H9 (cell line): ENCODE measurements at regions not wholly inside any gene's neighbourhood (a gene's known extent, or its start where the extent isn't known, plus 50 kb on each side); places are given as distances from the start of the nearest gene placed in this dataset.

ENCODE experiments used
- DNase-seq: peaks from one replicate; pipeline ENCODE4 v3.0.0-alpha.2; 2017
- H2AFZ ChIP-seq: one replicate; pipeline ENCODE4 v1.6.1; 2013; ENCODE audit warnings: mild to moderate bottlenecking, low read length, control low read depth, moderate library complexity
- H2AK5ac ChIP-seq: 2 replicates; pipeline ENCODE4 v1.6.1; 2013; ENCODE audit warnings: low read length, control low read depth, mixed read lengths; ENCODE audit not compliant: insufficient read length
- H2BK120ac ChIP-seq: one replicate; pipeline ENCODE4 v1.6.1; 2013; ENCODE audit warnings: low read depth, mild to moderate bottlenecking, low read length, control low read depth, inconsistent platforms; ENCODE audit not compliant: poor library complexity, severe bottlenecking
- H2BK12ac ChIP-seq: 2 replicates; pipeline ENCODE4 v1.6.1; 2013; ENCODE audit warnings: low read length, control low read depth, mixed read lengths, low read depth; ENCODE audit not compliant: insufficient read length
- H2BK15ac ChIP-seq: 2 replicates; pipeline ENCODE4 v1.6.1; 2013; ENCODE audit warnings: low read depth, low read length, control low read depth
- H2BK20ac ChIP-seq: one replicate; pipeline ENCODE4 v1.6.1; 2013; ENCODE audit warnings: low read depth, mild to moderate bottlenecking, low read length, control low read depth, inconsistent platforms; ENCODE audit not compliant: poor library complexity, severe bottlenecking
- H2BK5ac ChIP-seq: 2 replicates; pipeline ENCODE4 v1.6.1; 2013; ENCODE audit warnings: low read length, control low read depth, mixed read lengths; ENCODE audit not compliant: insufficient read length
- H3K14ac ChIP-seq: 2 replicates; pipeline ENCODE4 v1.6.1; 2013; ENCODE audit warnings: low read length, control low read depth; ENCODE audit not compliant: insufficient read depth
- H3K18ac ChIP-seq: 2 replicates; pipeline ENCODE4 v1.6.1; 2013; ENCODE audit warnings: low read depth, mild to moderate bottlenecking, mixed read lengths, low read length, control low read depth; ENCODE audit not compliant: insufficient read length
- H3K23ac ChIP-seq: 2 replicates; pipeline ENCODE4 v1.6.1; 2013; ENCODE audit warnings: low read length, control low read depth, mixed read lengths, low read depth; ENCODE audit not compliant: insufficient read length
- H3K23me2 ChIP-seq: 2 replicates; pipeline ENCODE4 v1.6.1; 2013; ENCODE audit warnings: low read depth, mild to moderate bottlenecking, mixed read lengths, low read length, control low read depth; ENCODE audit not compliant: insufficient read length, poor library complexity, severe bottlenecking
- H3K27ac ChIP-seq: 2 replicates; pipeline ENCODE4 v1.5.1; 2013; ENCODE audit warnings: low read length, control low read depth, mixed read lengths, low read depth; ENCODE audit not compliant: insufficient read length
- H3K27me3 ChIP-seq: 2 replicates; pipeline ENCODE4 v1.6.1; 2013; ENCODE audit warnings: low read length, control low read depth, inconsistent platforms; ENCODE audit not compliant: insufficient read depth
- H3K4ac ChIP-seq: 2 replicates; pipeline ENCODE4 v1.6.1; 2013; ENCODE audit warnings: low read depth, mild to moderate bottlenecking, control low read depth, inconsistent platforms, low read length, moderate library complexity
- H3K4me1 ChIP-seq: 2 replicates; pipeline ENCODE4 v1.6.1; 2013; ENCODE audit warnings: low read length, control low read depth, inconsistent platforms; ENCODE audit not compliant: insufficient read depth
- H3K4me2 ChIP-seq: 2 replicates; pipeline ENCODE4 v1.6.1; 2013; ENCODE audit warnings: low read length, control low read depth, mixed read lengths; ENCODE audit not compliant: insufficient read length, insufficient read depth
- H3K56ac ChIP-seq: 2 replicates; pipeline ENCODE4 v1.6.1; 2013; ENCODE audit warnings: low read depth, mild to moderate bottlenecking, mixed read lengths, low read length, control low read depth; ENCODE audit not compliant: insufficient read length
- H3K79me1 ChIP-seq: 2 replicates; pipeline ENCODE4 v1.6.1; 2013; ENCODE audit warnings: low read depth, mild to moderate bottlenecking, moderate library complexity, low read length, control low read depth, inconsistent platforms; ENCODE audit not compliant: insufficient read depth, poor library complexity, severe bottlenecking
- H3K79me2 ChIP-seq: 2 replicates; pipeline ENCODE4 v1.6.1; 2013; ENCODE audit warnings: low read length, control low read depth, inconsistent platforms; ENCODE audit not compliant: insufficient read depth
- H3K9ac ChIP-seq: 2 replicates; pipeline ENCODE4 v1.6.1; 2013; ENCODE audit warnings: low read length, control low read depth, mixed read lengths; ENCODE audit not compliant: insufficient read length; ENCODE audit errors: extremely low read depth
- H3K9me3 ChIP-seq: one replicate; pipeline ENCODE4 v1.6.1; 2013; ENCODE audit warnings: low read depth, low read length, inconsistent platforms; ENCODE audit not compliant: control insufficient read depth
- H3T11ph ChIP-seq: one replicate; pipeline ENCODE4 v1.6.1; 2013; ENCODE audit warnings: mild to moderate bottlenecking, low read length, control low read depth, inconsistent platforms
- H4K20me1 ChIP-seq: one replicate; pipeline ENCODE4 v1.6.1; 2013; ENCODE audit not compliant: control insufficient read depth, insufficient read length, insufficient read depth
- H4K5ac ChIP-seq: 2 replicates; pipeline ENCODE4 v1.6.1; 2013; ENCODE audit warnings: low read depth, mild to moderate bottlenecking, mixed read lengths, low read length, control low read depth; ENCODE audit not compliant: insufficient read length
- H4K8ac ChIP-seq: replicated peaks from 2 replicates; pipeline ENCODE4 v1.6.1; 2013; ENCODE audit warnings: low read length, control low read depth, mixed read lengths, low read depth; ENCODE audit not compliant: insufficient read length
- H4K91ac ChIP-seq: 2 replicates; pipeline ENCODE4 v1.6.1; 2013; ENCODE audit warnings: low read depth, mild to moderate bottlenecking, moderate library complexity, mixed read lengths, low read length, control low read depth; ENCODE audit not compliant: insufficient read length
- H3K27ac Mint-ChIP-seq, 3 experiments: 2 replicates in 2 of 3; 3 replicates in 1 of 3; pipeline ENCODE4 v1.8.0; 2020 to 2021; ENCODE audit warnings: mixed read lengths in 3 of 3, mild to moderate bottlenecking in 1 of 3, moderate library complexity in 1 of 3
- H3K27me3 Mint-ChIP-seq: 2 replicates; pipeline ENCODE4 v1.8.0; 2021; ENCODE audit warnings: low read depth, mild to moderate bottlenecking, moderate library complexity, mixed read lengths
- H3K36me3 Mint-ChIP-seq, 3 experiments: 2 replicates in 2 of 3; 3 replicates in 1 of 3; pipeline ENCODE4 v1.8.0; 2020 to 2021; ENCODE audit warnings: low read depth in 3 of 3, mixed read lengths in 3 of 3; ENCODE audit not compliant: insufficient read depth in 1 of 3
- H3K4me1 Mint-ChIP-seq, 2 experiments: 2 replicates each; pipeline ENCODE4 v1.8.0; 2020; ENCODE audit warnings: mixed read lengths in 2 of 2
- H3K4me3 Mint-ChIP-seq, 2 experiments: 2 replicates in 1 of 2; 3 replicates in 1 of 2; pipeline ENCODE4 v1.8.0; 2020 to 2021; ENCODE audit warnings: mild to moderate bottlenecking in 2 of 2, mixed read lengths in 2 of 2, moderate library complexity in 1 of 2
- H3K9me3 Mint-ChIP-seq, 2 experiments: 2 replicates in 1 of 2; 3 replicates in 1 of 2; pipeline ENCODE4 v1.8.0; 2020; ENCODE audit warnings: mild to moderate bottlenecking in 2 of 2, mixed read lengths in 2 of 2, moderate library complexity in 1 of 2
- WGBS: extraction: QIAGEN DNeasy Blood & Tissue Kit; methylation state at CpG from one replicate; pipeline ENCODE4 v1.1.7; 2013; ENCODE audit warnings: missing lambda C conversion rate, low lambda C conversion rate, mixed read lengths; ENCODE audit not compliant: insufficient read length; ENCODE audit errors: extremely low coverage; 5-methylcytosine and 5-hydroxymethylcytosine counted together
- TF ChIP-seq, protein P1 (sequence below): fragments of 200-600 bp; sonication (generic); conservative IDR thresholded peaks from 3 replicates; pipeline ENCODE4 v1.8.0; 2021; ENCODE audit warnings: antibody characterized with exemption, mild to moderate bottlenecking

DNA sequence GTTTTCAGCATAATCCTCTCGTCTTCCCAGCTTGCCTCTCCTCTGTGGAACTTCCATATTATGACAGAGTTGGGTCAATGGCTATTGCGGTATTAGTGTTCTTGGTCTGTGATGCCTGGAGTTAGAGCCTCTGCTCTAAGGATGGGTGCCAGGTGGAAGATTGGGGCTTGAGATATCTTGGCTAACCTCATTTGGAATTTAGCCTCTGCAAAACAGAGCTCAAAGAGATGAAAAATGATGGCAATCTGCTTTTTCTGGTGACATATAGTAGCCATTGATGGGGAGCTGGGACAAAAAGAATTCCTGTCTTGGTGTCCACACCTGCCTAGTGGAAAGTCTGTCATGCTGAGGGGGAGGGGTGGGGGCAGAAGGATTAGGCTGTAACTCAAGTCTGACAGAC, 152.1 kb downstream of the RPL10L start:
- no peaks in the 10 kb centered on the region for H3K9me3 Mint-ChIP-seq
- no peaks in the 10 kb centered on the region for H3K4me1 ChIP-seq
- H3K4ac ChIP-seq: no peak overlapping the region
- no peak overlapping the region for H2BK15ac ChIP-seq
- H3K9me3 ChIP-seq: no peaks in the 10 kb centered on the region
- no peaks in the 10 kb centered on the region for H3K79me2 ChIP-seq
- H2BK20ac ChIP-seq: no peak overlapping the region
- H4K8ac ChIP-seq: no peak overlapping the region
- no peak overlapping the region for H3K27ac Mint-ChIP-seq
- no peak for DNase-seq
- H3K56ac ChIP-seq: no peak overlapping the region
- H2AFZ ChIP-seq: no peak overlapping the region
- H3K36me3 Mint-ChIP-seq: peaks cover 0 to 2% (median 0%) of the 10 kb centered on the region in 3 experiments; a peak in 1 of 7 replicates
- H4K91ac ChIP-seq: no peak overlapping the region
- no peak overlapping the region for H2BK12ac ChIP-seq
- H3K9ac ChIP-seq: no peak overlapping the region
- no peak overlapping the region for H3K4me2 ChIP-seq
- no peaks in the 10 kb centered on the region for H3K23me2 ChIP-seq
- TF ChIP-seq, protein P1, sequence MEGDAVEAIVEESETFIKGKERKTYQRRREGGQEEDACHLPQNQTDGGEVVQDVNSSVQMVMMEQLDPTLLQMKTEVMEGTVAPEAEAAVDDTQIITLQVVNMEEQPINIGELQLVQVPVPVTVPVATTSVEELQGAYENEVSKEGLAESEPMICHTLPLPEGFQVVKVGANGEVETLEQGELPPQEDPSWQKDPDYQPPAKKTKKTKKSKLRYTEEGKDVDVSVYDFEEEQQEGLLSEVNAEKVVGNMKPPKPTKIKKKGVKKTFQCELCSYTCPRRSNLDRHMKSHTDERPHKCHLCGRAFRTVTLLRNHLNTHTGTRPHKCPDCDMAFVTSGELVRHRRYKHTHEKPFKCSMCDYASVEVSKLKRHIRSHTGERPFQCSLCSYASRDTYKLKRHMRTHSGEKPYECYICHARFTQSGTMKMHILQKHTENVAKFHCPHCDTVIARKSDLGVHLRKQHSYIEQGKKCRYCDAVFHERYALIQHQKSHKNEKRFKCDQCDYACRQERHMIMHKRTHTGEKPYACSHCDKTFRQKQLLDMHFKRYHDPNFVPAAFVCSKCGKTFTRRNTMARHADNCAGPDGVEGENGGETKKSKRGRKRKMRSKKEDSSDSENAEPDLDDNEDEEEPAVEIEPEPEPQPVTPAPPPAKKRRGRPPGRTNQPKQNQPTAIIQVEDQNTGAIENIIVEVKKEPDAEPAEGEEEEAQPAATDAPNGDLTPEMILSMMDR: no peak
- no peak overlapping the region for H2BK120ac ChIP-seq
- H2AK5ac ChIP-seq: no peak overlapping the region
- no peak overlapping the region for H3K4me3 Mint-ChIP-seq
- no peak overlapping the region for H4K5ac ChIP-seq
- no peak overlapping the region for H3K27ac ChIP-seq
- H3K27me3 ChIP-seq: no peaks in the 10 kb centered on the region
- H4K20me1 ChIP-seq: no peaks in the 10 kb centered on the region
- WGBS: no CpG with 5 or more reads among the region's 2 CpGs
- H3K18ac ChIP-seq: no peak overlapping the region
- no peak overlapping the region for H3K14ac ChIP-seq
- H2BK5ac ChIP-seq: no peak overlapping the region
- peaks cover 1% of the 10 kb centered on the region; the same call in 1 of the 2 replicates for H3K27me3 Mint-ChIP-seq
- no peaks in the 10 kb centered on the region for H3K79me1 ChIP-seq
- no peak overlapping the region for H3T11ph ChIP-seq
- no peaks in the 10 kb centered on the region for H3K4me1 Mint-ChIP-seq
- no peak overlapping the region for H3K23ac ChIP-seq
